Fibroblast of villous mesenchyme (primary cell): ENCODE measurements at regions not wholly inside any gene's neighbourhood (a gene's known extent, or its start where the extent isn't known, plus 50 kb on each side); places are given as distances from the start of the nearest gene placed in this dataset.

Experiments
- DNase-seq: peaks from one replicate; pipeline ENCODE4 v3.0.0-alpha.2; 2010; ENCODE audit warnings: low read depth
- H3K4me3 ChIP-seq: 2 replicates; pipeline ENCODE4 v1.5.1; 2011; ENCODE audit warnings: low read depth, mild to moderate bottlenecking, low read length
- TF ChIP-seq, protein P1 (sequence below): IDR thresholded peaks from 2 replicates; pipeline ENCODE4 v1.5.1; 2012; ENCODE audit warnings: low read depth, mild to moderate bottlenecking, low read length; ENCODE audit not compliant: insufficient read depth

DNA sequence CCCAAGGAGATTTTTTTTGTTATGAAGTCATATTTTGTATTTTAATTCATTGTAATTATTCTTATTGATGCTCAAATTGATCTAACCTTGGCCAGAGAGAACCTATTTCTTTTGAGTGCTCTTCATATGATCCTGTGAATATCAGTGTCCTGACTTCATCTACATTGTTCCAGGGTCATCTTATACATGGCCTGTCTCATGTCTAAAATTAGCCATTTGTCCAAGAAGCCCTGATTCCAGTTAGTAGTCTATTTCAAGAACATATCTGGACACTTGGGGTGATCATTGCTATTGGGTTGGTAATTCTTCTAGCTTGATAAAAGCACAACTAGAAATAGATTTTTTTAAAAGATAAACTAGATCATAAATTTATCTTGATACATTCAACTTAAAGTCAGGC, 266.2 kb downstream of the SPRY1 start:
- TF ChIP-seq, protein P1, sequence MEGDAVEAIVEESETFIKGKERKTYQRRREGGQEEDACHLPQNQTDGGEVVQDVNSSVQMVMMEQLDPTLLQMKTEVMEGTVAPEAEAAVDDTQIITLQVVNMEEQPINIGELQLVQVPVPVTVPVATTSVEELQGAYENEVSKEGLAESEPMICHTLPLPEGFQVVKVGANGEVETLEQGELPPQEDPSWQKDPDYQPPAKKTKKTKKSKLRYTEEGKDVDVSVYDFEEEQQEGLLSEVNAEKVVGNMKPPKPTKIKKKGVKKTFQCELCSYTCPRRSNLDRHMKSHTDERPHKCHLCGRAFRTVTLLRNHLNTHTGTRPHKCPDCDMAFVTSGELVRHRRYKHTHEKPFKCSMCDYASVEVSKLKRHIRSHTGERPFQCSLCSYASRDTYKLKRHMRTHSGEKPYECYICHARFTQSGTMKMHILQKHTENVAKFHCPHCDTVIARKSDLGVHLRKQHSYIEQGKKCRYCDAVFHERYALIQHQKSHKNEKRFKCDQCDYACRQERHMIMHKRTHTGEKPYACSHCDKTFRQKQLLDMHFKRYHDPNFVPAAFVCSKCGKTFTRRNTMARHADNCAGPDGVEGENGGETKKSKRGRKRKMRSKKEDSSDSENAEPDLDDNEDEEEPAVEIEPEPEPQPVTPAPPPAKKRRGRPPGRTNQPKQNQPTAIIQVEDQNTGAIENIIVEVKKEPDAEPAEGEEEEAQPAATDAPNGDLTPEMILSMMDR, result no peak
- no peak overlapping the region for H3K4me3 ChIP-seq
- no peak for DNase-seq

GRCh38 chr4:123666486-123666885, 269.9 kb downstream of the SPRY1 start:
- no peak overlapping the region for H3K4me3 ChIP-seq
- no peak for DNase-seq
- TF ChIP-seq, protein P1, result no peak

DNA sequence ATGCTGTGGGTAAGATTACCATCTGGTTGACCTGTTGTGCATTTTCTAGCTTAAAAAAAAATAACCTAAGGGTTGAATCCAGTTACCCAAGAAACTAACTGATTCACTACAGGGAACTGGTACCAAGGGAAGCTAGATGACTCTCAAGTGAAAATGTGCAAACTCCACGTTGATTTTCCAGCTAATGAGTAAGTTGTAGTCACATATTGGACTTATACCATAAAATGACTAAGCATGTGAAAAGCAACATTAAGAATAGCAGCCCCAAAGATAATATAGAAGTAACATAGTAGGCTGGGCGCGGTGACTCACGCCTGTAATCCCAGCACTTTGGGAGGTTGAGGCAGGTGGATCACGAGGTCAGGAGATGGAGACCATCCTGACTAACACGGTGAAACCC, 270.9 kb downstream of the SPRY1 start:
- no peak for DNase-seq
- TF ChIP-seq, protein P1, result no peak
- no peak overlapping the region for H3K4me3 ChIP-seq

- H3K4me3 ChIP-seq, result no peak overlapping the region
- no peak for DNase-seq
- TF ChIP-seq, protein P1, result no peak
Observed at GRCh38 chr4:123667991-123668390, 271.4 kb downstream of the SPRY1 start.

GRCh38 chr4:123671636-123672404, 275.2 kb downstream of the SPRY1 start:
- TF ChIP-seq, protein P1, result no peak
- no peak overlapping the region for H3K4me3 ChIP-seq
- no peak for DNase-seq

DNA sequence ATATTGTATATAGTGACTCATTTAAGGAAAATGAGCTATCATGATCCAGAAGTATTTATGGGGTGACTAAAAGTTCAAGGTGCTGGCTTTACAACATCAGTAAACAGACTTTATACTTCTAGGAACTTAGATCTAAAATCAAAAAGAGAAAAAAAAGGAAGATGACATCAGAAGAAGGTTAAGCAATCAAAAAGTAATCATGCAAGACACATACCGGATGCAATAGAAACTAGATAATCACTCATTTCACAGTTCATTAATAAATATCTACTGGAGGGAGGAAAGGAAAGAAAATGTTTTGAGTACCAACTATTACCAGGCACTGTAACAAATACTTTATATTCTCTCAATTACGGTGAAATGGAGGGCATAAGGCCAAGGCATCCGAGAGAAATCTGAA, 276.4 kb downstream of the SPRY1 start:
- no peak overlapping the region for H3K4me3 ChIP-seq
- DNase-seq, result peak; percentile 73
- TF ChIP-seq, protein P1, result no peak

GRCh38 chr4:123673971-123674370, 277.4 kb downstream of the SPRY1 start:
- TF ChIP-seq, protein P1, result no peak
- DNase-seq, result peak; percentile 79
- no peak overlapping the region for H3K4me3 ChIP-seq
